ENCODE measurements at regions not wholly inside any gene's neighbourhood (a gene's known extent, or its start where the extent isn't known, plus 50 kb on each side); places are given as distances from the start of the nearest gene placed in this dataset.

DNA sequence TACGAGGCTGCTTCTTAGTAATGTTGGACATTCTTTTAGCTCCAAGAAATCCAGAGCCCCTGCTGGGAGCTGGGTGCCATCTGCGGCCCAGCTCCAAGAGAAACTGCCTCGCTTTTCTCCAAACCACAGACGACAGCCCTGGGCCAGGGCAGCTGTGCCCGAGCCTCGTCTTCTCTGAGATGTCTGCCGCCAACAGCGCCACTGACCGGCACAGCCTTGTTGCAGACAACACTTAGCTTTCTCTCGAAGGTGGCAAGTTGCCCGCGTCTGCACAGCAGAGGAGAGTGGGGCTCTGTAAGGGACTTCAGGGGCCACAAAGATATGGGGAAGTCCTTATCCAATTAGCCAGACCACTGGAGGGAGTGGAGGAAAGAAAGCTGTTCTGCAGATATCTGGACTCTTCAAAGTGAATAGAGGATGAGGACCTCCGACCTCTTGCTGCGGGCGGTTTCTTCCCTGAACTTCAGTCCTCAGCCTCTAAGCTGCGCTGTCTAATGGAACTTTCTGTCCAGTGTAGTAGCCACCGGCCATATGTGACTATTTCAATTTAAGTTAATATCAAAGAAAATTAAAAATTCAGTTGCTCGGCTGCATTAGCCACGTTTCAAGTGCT lies 63.9 kb upstream of the DISP3 start:
- Histone ChIP-seq H4K20me1 (replicated peaks; ENCODE audit: control insufficient read depth, extremely low read depth, insufficient read depth, low read length) (no peaks in the 10 kb centered on the region), H3K9me3 (replicated peaks; ENCODE audit: control insufficient read depth, insufficient read depth, low read length) (no peaks in the 10 kb centered on the region), H3K4me3 (replicated peaks in 1 of 3; ENCODE audit: insufficient read depth in 1 of 3, low read depth in 1 of 3, low read length in 3 of 3) (no peak overlapping the region), H3K27ac (ENCODE audit: insufficient read depth, low read depth, low read length) (no peak overlapping the region), H3K4me2 (ENCODE audit: insufficient read depth, low read length) (no peak overlapping the region), H3K4me1 (ENCODE audit: control insufficient read depth, extremely low read depth, insufficient read depth, low read length) (no peaks in the 10 kb centered on the region), H3K36me3 (ENCODE audit: control insufficient read depth in 2 of 2, extremely low read depth in 1 of 2, insufficient read depth in 2 of 2, low read length in 2 of 2) (no peaks in the 10 kb centered on the region), H3K79me2 (ENCODE audit: control insufficient read depth, insufficient read depth, low read length) (no peaks in the 10 kb centered on the region), H3K27me3 (ENCODE audit: control insufficient read depth in 2 of 2, insufficient read depth in 2 of 2, low read length in 2 of 2) (no peaks in the 10 kb centered on the region), H2AFZ (ENCODE audit: low read depth, low read length) (no peak overlapping the region), H3K9me1 (replicated peaks; ENCODE audit: control insufficient read depth, extremely low read depth, insufficient read depth, low read length) (no peaks in the 10 kb centered on the region), H3K9ac (replicated peaks; ENCODE audit: extremely low read depth, insufficient read depth, low read length) (no peak overlapping the region)
- intact Hi-C loops (cut with micrococcal nuclease), result no loop called here
- FAIRE-seq, result no peak
- dilution Hi-C loops (cut with MboI; ENCODE audit: extremely low pct_ligation_motif_present, low sequenced_read_pairs), result no loop called here
- CTCF ChIA-PET, result no interaction called here
- no TSS peak for BruUV-seq (replicated peaks)
- no peak for DNase-seq (ENCODE audit: low read depth, low spot score)
- TF ChIP-seq JUN (IDR thresholded peaks at IDR 0.05; ENCODE audit: borderline replicate concordance, insufficient read depth, insufficient read length, low read depth), result no peak
- TF ChIP-seq, protein P1, sequence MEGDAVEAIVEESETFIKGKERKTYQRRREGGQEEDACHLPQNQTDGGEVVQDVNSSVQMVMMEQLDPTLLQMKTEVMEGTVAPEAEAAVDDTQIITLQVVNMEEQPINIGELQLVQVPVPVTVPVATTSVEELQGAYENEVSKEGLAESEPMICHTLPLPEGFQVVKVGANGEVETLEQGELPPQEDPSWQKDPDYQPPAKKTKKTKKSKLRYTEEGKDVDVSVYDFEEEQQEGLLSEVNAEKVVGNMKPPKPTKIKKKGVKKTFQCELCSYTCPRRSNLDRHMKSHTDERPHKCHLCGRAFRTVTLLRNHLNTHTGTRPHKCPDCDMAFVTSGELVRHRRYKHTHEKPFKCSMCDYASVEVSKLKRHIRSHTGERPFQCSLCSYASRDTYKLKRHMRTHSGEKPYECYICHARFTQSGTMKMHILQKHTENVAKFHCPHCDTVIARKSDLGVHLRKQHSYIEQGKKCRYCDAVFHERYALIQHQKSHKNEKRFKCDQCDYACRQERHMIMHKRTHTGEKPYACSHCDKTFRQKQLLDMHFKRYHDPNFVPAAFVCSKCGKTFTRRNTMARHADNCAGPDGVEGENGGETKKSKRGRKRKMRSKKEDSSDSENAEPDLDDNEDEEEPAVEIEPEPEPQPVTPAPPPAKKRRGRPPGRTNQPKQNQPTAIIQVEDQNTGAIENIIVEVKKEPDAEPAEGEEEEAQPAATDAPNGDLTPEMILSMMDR (IDR thresholded peaks at IDR 0.05; ENCODE audit: extremely low read depth in 1 of 2, insufficient read depth in 1 of 2, low read depth in 1 of 2, low read length in 2 of 2), result no peak
- no peak for TF ChIP-seq POLR2AphosphoS5 (IDR thresholded peaks at IDR 0.05; ENCODE audit: insufficient read depth, low read depth, low read length)
- TF ChIP-seq FOS (IDR thresholded peaks at IDR 0.05; ENCODE audit: borderline replicate concordance, insufficient read depth, low read length), result no peak
- TF ChIP-seq, protein P2, sequence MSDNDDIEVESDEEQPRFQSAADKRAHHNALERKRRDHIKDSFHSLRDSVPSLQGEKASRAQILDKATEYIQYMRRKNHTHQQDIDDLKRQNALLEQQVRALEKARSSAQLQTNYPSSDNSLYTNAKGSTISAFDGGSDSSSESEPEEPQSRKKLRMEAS (IDR thresholded peaks at IDR 0.05; ENCODE audit: insufficient read depth, insufficient read length), result no peak
- TF ChIP-seq GATA2 (IDR thresholded peaks at IDR 0.05; ENCODE audit: insufficient read depth, insufficient read length, low read depth, low read length), result no peak
- POLR2A ChIA-PET, result no interaction called here

Data from endothelial cell of umbilical vein (primary cell).